Ishikawa (cell line): ENCODE measurements at regions not wholly inside any gene's neighbourhood (a gene's known extent, or its start where the extent isn't known, plus 50 kb on each side); places are given as distances from the start of the nearest gene placed in this dataset.

ENCODE experiments used
- CEBPB ChIP-seq: IDR thresholded peaks from 2 replicates; pipeline ENCODE4 v1.6.1; 2012
- CREB1 ChIP-seq: IDR thresholded peaks from 2 replicates; pipeline ENCODE4 v1.6.1; 2012; ENCODE audit warnings: low read depth
- EGR1 ChIP-seq: IDR thresholded peaks from 2 replicates; pipeline ENCODE4 v1.6.1; 2012
- RAD21 ChIP-seq: IDR thresholded peaks from 2 replicates; pipeline ENCODE4 v1.6.1; 2012; ENCODE audit warnings: low read depth
- TCF12 ChIP-seq: IDR thresholded peaks from 2 replicates; pipeline ENCODE4 v1.6.1; 2012; ENCODE audit warnings: low read depth
- YY1 ChIP-seq: IDR thresholded peaks from 2 replicates; pipeline ENCODE4 v1.6.1; 2012; ENCODE audit warnings: low read depth

DNA sequence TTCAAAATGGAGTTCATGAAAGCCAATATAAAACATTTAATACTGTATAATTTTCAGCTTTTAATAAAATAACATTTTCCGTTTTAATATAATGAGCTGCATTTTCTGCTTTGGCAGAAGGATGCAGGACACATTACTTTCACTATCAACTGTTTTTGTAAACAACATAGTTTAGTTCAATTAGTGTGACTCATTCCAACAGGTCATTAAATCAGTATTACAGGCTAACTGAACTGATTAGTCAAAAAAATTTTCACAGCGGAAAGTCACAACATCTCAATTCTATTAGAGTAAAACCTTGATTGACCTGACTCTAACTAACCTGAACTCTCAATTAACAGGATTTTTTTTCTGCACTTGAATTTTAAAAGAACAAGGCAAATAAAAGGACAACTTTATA is 151.2 kb upstream of the AMOT start:
- no peak for TF ChIP-seq CEBPB
- TF ChIP-seq CREB1: no peak
- no peak for TF ChIP-seq RAD21
- TF ChIP-seq TCF12: no peak
- no peak for TF ChIP-seq EGR1
- TF ChIP-seq YY1: no peak
